ENCODE measurements at regions not wholly inside any gene's neighbourhood (a gene's known extent, or its start where the extent isn't known, plus 50 kb on each side); places are given as distances from the start of the nearest gene placed in this dataset. TPM values are rescaled to one million over a fixed set of nuclear protein-coding genes. Genes with fewer than 3 reads are reported as not detected.

Small RNA genes in the stretch of these regions (microRNA-seq; reads per million reads assigned to microRNA genes)
- gene MIR4303 (ENCODE audit: unreplicated experiment) (not detected), gene MIR4495 (ENCODE audit: unreplicated experiment) (not detected)

Data from glutamatergic neuron (in vitro differentiated cells).